NCI-H69 (cell line): ENCODE measurements at regions not wholly inside any gene's neighbourhood (a gene's known extent, or its start where the extent isn't known, plus 50 kb on each side); places are given as distances from the start of the nearest gene placed in this dataset.
"Not testable (repeated sequence)": the region's sequence is repeated elsewhere in the genome, so short reads cannot be mapped to it uniquely, and the experiment has no call there.

ENCODE experiments used
- DNase-seq: peaks from one replicate; lab custom pipeline; 2025; lab: John Stamatoyannopoulos, UW

- DNase-seq = no peak
These were observed 66.3 kb upstream of the UFM1 start for GRCh38 chr13:38283346-38283745.

GRCh38 chr13:38265132-38265497, 84.5 kb upstream of the UFM1 start:
- peak; percentile 60 for DNase-seq

GRCh38 chr13:38264363-38265131, 85.1 kb upstream of the UFM1 start:
- peak; percentile 82 for DNase-seq

- no peak for DNase-seq
These were observed 87.4 kb upstream of the UFM1 start for GRCh38 chr13:38262211-38262610.

- peak; percentile 33 for DNase-seq
These were observed 94.1 kb upstream of the UFM1 start for GRCh38 chr13:38255600-38255999.

GRCh38 chr13:38239874-38240273, 109.8 kb upstream of the UFM1 start:
- no peak for DNase-seq

- DNase-seq = peak; percentile 13
These were observed 121.3 kb upstream of the UFM1 start for GRCh38 chr13:38228322-38228721.

GRCh38 chr13:38226496-38226895, 123.2 kb upstream of the UFM1 start:
- no peak for DNase-seq

- peak; percentile 49 for DNase-seq
These were observed 126.6 kb upstream of the UFM1 start for GRCh38 chr13:38223089-38223488.

GRCh38 chr13:38221120-38221519, 128.5 kb upstream of the UFM1 start:
- DNase-seq = not testable (repeated sequence)

- DNase-seq = no peak
These were observed 133.5 kb upstream of the UFM1 start for GRCh38 chr13:38216181-38216580.

GRCh38 chr13:38213314-38213713, 136.3 kb upstream of the UFM1 start:
- DNase-seq = no peak

- DNase-seq = peak; percentile 42
These were observed 138.6 kb upstream of the UFM1 start for GRCh38 chr13:38210928-38211596.

GRCh38 chr13:38204556-38204955, 145.1 kb upstream of the UFM1 start:
- DNase-seq = no peak

- DNase-seq = no peak
These were observed 146.9 kb upstream of the UFM1 start for GRCh38 chr13:38202740-38203139.

GRCh38 chr13:38191016-38191415, 158.6 kb upstream of the UFM1 start:
- no peak for DNase-seq

GRCh38 chr13:38180670-38181069, 169.0 kb upstream of the UFM1 start:
- DNase-seq = no peak

- DNase-seq = no peak
These were observed 169.5 kb upstream of the UFM1 start for GRCh38 chr13:38180126-38180525.

GRCh38 chr13:38176664-38177063, 173.0 kb upstream of the UFM1 start:
- no peak for DNase-seq

- DNase-seq = no peak
These were observed 176.2 kb upstream of the UFM1 start for GRCh38 chr13:38173403-38173802.

GRCh38 chr13:38167164-38167822, 182.4 kb upstream of the UFM1 start:
- DNase-seq = no peak

GRCh38 chr13:38166116-38166515, 183.5 kb upstream of the UFM1 start:
- no peak for DNase-seq

GRCh38 chr13:38160131-38160530, 189.5 kb upstream of the UFM1 start:
- no peak for DNase-seq
